D721Med (cell line): ENCODE measurements at regions not wholly inside any gene's neighbourhood (a gene's known extent, or its start where the extent isn't known, plus 50 kb on each side); places are given as distances from the start of the nearest gene placed in this dataset.

ENCODE experiments used
- DNase-seq: peaks from one replicate; pipeline ENCODE4 v3.0.0; 2011; ENCODE audit warnings: low spot score; ENCODE audit not compliant: insufficient read length
- FAIRE-seq: peaks from 2 replicates; lab custom pipeline; 2011; peaks lifted over from hg19 to GRCh38; lab: Jason Lieb, UNC
- TF ChIP-seq, protein P1 (sequence below): IDR thresholded peaks from 2 replicates; pipeline ENCODE4 v1.5.1; 2012; ENCODE audit warnings: mild to moderate bottlenecking, control low read depth; ENCODE audit not compliant: insufficient read depth; ENCODE audit errors: missing control alignments

DNA sequence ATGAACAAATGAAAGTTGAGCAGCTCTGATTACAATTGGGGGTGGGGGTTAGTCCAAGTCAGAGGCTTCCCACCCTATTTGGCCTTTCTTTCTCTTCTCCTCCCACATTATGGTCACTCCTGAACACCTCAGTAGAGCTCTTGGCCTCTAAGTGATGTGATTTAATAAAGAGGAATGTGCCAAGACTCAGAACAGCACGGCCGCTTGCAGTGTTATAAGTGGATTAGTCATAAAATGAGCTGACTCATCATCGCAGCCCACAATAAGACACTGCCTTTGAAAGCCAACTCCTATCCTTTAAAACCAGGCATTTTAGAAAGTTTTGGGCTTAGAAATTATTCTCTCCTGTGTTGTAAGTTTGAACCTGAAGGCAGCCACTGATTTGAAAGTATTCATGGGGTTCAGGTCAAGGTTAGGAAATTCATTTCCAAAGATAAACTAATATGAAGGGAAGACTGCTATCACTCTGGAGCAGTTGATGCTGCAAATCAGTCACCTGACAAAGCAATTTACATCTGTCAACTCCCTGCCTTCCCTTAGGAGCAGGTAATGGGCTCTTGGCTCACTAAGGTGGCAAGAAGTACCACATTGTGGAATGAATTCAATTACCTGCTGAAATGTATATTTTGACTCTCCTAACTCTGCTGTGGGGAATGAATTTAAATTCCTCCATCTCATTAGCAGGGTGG lies 283.6 kb upstream of the NMUR2 start:
- TF ChIP-seq, protein P1, sequence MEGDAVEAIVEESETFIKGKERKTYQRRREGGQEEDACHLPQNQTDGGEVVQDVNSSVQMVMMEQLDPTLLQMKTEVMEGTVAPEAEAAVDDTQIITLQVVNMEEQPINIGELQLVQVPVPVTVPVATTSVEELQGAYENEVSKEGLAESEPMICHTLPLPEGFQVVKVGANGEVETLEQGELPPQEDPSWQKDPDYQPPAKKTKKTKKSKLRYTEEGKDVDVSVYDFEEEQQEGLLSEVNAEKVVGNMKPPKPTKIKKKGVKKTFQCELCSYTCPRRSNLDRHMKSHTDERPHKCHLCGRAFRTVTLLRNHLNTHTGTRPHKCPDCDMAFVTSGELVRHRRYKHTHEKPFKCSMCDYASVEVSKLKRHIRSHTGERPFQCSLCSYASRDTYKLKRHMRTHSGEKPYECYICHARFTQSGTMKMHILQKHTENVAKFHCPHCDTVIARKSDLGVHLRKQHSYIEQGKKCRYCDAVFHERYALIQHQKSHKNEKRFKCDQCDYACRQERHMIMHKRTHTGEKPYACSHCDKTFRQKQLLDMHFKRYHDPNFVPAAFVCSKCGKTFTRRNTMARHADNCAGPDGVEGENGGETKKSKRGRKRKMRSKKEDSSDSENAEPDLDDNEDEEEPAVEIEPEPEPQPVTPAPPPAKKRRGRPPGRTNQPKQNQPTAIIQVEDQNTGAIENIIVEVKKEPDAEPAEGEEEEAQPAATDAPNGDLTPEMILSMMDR: no peak
- FAIRE-seq: no peak
- no peak for DNase-seq

DNA sequence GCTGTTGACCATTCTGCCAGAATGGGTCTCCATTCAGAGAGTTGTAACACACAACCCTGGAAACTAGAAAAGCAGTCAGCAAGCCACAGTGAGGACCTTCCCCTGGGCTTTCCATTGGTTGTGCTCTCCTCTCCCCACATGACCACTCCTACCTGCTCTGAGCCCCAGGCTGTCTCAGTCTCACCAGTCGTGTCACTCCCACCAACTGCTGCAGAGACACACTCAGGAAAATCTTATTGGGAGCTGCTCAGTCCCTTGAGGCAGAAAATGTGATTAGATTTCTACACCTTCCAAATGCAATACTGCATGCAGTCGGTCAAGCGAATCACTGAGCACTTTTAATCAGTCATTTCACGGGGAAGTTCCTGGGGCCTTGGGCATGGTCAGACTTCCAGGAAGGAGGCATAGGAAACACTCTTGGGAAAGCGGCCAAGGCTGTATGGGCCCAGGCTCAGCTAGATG lies 284.2 kb upstream of the NMUR2 start:
- FAIRE-seq (no peak), DNase-seq (no peak)
- TF ChIP-seq, protein P1: no peak

DNA sequence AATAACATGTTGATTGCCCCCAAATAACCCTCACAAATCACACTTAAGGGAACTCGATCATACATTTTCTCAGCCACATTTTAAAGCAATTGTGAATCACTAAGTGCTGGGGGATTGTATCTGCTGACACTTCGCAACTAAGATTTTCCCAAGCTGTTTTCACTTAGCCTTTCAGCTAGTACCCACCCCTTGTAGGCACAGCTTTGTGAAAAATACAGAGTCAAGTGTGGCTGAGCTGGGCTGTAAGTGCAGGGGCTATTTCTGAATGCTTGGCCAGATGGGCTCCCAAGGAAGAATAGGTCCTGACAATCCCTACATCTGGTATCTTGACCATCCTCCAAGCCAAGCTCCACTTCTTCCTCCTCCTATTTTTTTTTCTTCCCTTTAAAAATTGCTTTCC lies 289.2 kb upstream of the NMUR2 start:
- FAIRE-seq: no peak
- TF ChIP-seq, protein P1: no peak
- no peak for DNase-seq

DNA sequence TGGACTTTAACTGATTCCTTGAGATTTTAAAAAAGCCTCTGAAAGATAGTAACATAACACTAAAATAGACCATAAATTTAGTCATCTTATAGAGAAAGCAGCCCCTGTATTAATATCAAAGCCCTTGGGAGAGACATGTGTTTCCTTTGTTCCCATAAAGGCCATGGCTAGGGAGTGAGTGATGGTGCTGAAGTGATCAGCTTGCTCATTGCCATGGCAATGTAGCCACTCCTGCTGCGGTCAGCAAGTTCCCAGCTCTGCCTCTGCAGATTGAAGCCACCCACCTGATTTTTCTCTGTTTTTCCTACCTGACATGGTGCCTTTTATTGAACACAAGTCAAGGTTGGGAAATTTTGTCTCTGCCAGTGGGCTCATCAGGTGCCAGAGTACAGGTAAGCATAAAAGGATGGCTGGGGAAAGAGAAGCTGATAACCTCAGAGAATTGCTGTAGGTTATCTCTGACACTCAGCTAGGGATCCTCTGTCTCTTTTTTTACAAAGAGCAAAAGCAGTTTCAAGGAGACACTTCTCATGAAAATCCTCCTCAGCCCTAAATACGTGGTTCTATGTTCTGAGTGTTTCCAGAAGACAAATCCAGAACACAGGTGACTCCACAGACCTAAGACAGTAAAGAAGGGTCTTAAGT lies 296.3 kb upstream of the NMUR2 start:
- DNase-seq (no peak), FAIRE-seq (no peak)

DNA sequence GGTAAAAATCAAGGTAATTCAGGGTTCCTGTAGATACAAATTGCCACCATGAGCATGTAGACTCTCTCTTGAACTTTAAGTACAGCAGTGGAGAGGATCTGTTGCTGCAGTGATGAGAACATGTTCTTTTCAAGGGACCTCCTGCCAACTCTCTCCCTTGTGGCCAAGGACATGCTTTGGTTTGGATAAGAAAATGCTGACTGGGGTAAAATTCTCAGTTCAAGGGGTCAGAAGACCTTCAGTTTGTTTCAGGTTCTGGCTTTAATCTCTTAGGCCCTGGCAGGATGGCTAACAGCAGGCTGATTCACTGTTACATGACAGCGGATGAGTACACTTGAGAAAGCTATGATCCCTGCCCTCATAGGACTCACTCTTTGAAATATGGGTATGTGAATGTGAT lies 299.2 kb upstream of the NMUR2 start:
- FAIRE-seq (no peak), DNase-seq (no peak)
- TF ChIP-seq, protein P1: no peak

More for the DNA sequence above, 296.3 kb upstream of the NMUR2 start:
- TF ChIP-seq, protein P1: no peak

DNA sequence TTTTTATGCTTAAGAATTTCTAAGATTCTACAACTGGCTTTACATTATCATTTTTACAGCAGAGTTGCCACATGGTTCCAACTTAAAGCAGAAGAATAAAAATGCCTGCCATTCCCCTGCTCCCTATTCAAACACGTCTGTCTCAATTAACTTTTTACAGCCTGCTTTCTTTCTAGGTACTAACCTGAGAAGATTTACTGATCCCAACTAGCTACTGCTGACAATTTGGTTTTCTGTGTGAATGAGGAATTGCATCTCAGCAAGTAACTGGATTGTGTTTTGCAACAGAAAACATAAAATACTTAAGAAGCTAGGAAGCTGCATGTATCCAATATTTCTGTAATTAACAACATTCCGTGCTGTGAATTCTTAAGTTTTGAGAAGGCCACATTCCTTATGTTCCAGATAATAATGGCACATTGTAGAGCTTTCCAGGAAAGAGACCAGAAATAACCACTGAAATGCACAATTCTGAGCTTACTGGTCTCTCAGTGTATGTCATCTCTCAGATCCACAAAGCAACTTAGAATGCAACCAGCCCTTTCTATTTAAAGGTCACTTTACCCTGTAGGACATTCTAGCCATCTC lies 306.8 kb upstream of the NMUR2 start:
- TF ChIP-seq, protein P1: no peak
- DNase-seq: no peak
- no peak for FAIRE-seq
